GM13976 (cell line): ENCODE measurements at regions not wholly inside any gene's neighbourhood (a gene's known extent, or its start where the extent isn't known, plus 50 kb on each side); places are given as distances from the start of the nearest gene placed in this dataset.

ENCODE experiments used
- DNase-seq: peaks from one replicate; pipeline ENCODE4 v3.0.0; 2012; ENCODE audit warnings: low spot score
- in situ Hi-C: fragments of 300-500 bp; cut with MboI; formaldehyde crosslinking; loops from one replicate; pipeline ENCODE4 v1.12.0; 2022; ENCODE audit warnings: low sequenced_read_pairs, mixed read lengths, inconsistent platforms; ENCODE audit not compliant: unreplicated experiment
- TF ChIP-seq, protein P1 (sequence below): IDR thresholded peaks from 2 replicates; pipeline ENCODE4 v1.5.1; 2012; ENCODE audit warnings: borderline replicate concordance, mild to moderate bottlenecking; ENCODE audit not compliant: insufficient read depth; ENCODE audit errors: extremely low read depth, missing control alignments, control extremely low read depth

DNA sequence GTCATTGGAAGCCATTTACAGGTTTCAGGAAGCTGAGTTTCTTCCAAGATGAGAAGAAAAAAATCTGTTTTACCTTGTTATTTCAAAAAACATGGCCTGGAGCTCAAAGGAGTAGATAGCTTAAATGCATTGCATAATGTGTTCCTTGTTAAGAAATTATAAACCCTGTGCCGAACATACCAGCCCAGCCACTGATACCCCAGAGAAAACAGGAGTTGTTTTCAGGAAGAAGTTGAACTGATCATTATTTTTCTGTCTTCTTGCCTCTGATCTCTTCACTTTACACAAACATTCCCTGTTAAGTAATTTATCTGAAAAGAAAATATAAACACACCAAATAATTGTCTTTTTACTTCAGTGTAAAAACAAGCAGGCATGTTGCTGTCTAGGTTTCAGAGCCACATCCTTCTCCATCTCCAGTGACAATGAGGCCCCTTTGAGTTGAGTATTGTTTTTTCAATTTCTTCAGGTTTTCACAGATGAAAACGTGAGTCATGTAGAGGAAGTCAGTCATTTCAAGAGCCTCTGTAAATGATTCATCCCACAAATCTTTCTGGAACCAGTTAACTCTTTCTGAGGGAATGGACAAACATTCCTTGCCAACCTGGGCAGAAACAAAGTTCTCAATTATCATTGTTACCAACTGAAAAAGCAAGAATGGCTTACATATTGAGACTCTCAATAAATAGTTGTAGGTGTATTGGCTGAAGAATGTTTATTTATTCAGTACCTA, 244.2 kb downstream of the IPMK start:
- in situ Hi-C loops = no loop called here

DNA sequence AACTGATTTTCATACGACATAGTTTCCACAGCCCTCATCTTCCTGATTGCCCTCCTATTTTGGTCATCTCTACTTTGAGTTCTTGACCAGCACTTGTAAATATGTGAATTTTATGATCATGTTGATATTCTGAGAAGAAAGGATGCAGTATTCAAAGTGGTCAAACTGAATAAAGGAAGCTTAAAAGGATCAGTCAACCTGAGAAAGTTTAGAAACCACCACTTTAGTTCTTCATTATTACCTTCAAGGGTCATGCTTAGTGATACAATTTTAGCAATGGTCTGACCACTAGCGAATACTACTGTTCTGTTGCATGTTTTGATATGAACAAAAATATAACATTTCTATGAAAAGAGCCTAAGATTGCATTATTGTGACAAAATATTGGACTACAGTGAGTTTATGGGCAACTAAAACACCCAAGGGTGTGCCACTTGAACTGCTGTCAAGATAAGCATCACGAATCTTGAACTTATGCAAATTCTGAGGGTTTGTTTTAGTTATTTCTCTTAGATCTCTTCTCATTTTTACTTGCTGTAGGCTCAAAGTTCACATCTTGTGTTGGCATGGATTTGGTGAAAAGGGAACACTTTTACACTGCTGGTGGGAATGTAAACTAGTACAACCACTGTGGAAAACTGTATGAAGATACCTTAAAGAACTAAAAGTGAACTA, 247.7 kb downstream of the IPMK start:
- DNase-seq = no peak
- TF ChIP-seq, protein P1, sequence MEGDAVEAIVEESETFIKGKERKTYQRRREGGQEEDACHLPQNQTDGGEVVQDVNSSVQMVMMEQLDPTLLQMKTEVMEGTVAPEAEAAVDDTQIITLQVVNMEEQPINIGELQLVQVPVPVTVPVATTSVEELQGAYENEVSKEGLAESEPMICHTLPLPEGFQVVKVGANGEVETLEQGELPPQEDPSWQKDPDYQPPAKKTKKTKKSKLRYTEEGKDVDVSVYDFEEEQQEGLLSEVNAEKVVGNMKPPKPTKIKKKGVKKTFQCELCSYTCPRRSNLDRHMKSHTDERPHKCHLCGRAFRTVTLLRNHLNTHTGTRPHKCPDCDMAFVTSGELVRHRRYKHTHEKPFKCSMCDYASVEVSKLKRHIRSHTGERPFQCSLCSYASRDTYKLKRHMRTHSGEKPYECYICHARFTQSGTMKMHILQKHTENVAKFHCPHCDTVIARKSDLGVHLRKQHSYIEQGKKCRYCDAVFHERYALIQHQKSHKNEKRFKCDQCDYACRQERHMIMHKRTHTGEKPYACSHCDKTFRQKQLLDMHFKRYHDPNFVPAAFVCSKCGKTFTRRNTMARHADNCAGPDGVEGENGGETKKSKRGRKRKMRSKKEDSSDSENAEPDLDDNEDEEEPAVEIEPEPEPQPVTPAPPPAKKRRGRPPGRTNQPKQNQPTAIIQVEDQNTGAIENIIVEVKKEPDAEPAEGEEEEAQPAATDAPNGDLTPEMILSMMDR = no peak
- in situ Hi-C loops = no loop called here

More for the DNA sequence above, 244.2 kb downstream of the IPMK start:
- DNase-seq = no peak
- TF ChIP-seq, protein P1 = no peak

DNA sequence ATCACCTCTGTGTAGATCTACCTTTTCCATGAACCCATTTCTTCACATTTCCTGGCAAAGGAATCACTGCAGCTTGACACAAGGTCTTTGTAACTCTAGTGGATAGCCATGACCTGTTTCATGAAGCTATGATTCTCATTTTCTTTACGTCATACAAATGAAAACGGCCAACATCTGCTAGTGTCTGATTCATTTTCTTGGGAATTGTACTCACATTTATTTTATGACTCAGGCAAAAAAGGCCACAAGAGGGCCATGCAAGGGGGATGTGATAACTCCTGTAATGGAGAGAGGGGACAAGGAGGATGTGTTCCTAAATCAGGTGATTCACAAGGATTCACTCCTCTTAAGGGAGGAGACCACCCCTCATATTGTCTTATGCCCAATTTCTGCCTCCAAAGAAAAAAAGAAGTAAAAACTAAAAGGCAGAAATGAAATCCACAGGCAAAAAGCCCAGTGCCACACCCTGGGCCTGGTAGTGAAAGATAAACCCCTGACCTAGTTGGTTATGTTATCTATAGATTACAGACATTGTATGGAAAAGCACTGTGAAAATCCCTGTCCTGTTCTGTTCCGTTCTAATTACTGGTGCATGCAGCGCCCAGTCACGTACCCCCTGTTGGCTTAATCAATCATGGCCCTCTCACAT, 249.9 kb downstream of the IPMK start:
- in situ Hi-C loops = no loop called here
- no peak for DNase-seq
- TF ChIP-seq, protein P1 = no peak

DNA sequence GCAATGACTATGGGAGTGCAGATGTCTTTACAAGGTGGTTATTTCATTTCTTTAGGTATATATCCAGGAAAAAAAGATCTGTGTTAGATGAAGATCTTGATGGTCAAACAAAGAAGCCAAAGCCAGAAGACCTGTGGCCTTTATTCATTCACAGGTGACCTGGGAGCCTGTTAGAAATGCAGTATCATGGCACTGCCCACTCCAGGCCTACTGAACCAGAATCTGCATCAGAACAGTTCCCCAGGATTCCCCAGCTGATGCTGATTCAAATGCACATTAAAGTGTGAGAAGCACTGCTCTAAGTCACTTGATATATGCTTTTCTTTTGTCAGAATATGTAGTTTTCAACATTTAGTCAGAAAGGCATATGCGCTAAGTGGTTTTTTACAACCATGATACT, 251.1 kb downstream of the IPMK start:
- no peak for DNase-seq
- in situ Hi-C loops = no loop called here
- TF ChIP-seq, protein P1 = no peak

DNA sequence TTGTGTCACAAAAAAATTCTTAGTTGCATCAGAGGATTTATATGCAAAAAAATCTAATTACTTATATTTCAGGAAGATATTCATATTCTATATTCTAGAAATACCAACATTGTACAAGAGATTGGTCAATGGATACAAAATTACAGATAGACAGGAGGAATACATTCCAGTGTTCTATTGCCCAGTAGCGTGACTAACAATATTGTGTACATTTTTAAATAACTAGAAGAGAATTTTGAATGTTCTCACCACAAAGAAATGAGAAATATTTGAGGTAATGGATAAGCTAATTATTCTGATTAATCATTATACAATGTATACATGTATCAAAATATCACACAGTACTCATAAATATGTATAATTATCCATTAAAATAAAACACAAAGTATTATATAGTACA, 253.3 kb downstream of the IPMK start:
- in situ Hi-C loops = no loop called here
- TF ChIP-seq, protein P1 = no peak
- no peak for DNase-seq

DNA sequence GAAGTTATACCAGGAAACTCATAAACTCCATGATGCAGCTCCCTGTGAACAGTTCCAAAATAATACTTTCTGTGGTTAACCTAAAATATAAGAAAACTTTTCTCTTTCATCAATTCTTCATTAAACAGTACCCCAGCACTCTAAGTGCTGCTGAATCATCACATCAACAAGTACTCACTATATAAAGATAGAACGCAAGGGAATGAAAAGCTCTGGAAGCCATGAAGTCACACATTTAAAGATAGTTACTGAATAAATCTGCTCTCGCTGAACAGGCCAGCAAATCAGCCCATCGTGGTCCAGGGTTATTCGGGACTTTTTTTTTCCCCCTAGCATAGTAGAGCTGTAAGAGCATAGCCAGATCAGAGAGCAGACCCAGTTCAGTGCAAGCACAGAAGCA, 254.3 kb downstream of the IPMK start:
- TF ChIP-seq, protein P1 = no peak
- no peak for DNase-seq
- in situ Hi-C loops = no loop called here
